A673 (cell line): ENCODE measurements at regions not wholly inside any gene's neighbourhood (a gene's known extent, or its start where the extent isn't known, plus 50 kb on each side); places are given as distances from the start of the nearest gene placed in this dataset.
"Not testable (repeated sequence)": the region's sequence is repeated elsewhere in the genome, so short reads cannot be mapped to it uniquely, and the experiment has no call there.

Experiments
- BruUV-seq: library from RNA; stranded (reverse); fragments of 400-500 nt; replicated peaks from 2 replicates; lab custom pipeline; 2021; lab: Mats Ljungman, UMichigan
- CTCF ChIA-PET: fragments of 300-600 bp; sonication (Branson Sonifier 250); formaldehyde crosslinking; loops from one replicate; lab custom pipeline; 2022; ENCODE audit warnings: antibody characterized with exemption; lab: Charles Lee
- POLR2A ChIA-PET: fragments of 300-600 bp; sonication (Branson Sonifier 250); formaldehyde crosslinking; loops from one replicate; lab custom pipeline; 2022; ENCODE audit warnings: antibody characterized with exemption; ENCODE audit not compliant: low non-redundant PET; lab: Charles Lee
- DNase-seq: peaks from one replicate; pipeline ENCODE4 v3.0.0-alpha.2; 2015; ENCODE audit warnings: low spot score
- H3K27ac ChIP-seq: fragments of 200-600 bp; sonication (generic); 2 replicates; pipeline ENCODE4 v1.5.1; 2016; ENCODE audit warnings: mixed run types, low read depth, mild to moderate bottlenecking, mixed read lengths, antibody characterized with exemption, low read length; ENCODE audit not compliant: poor library complexity, severe bottlenecking
- H3K27me3 ChIP-seq: fragments of 200-600 bp; sonication (generic); replicated peaks from 2 replicates; pipeline ENCODE4 v1.6.1; 2017; ENCODE audit warnings: mixed run types, low read depth, mild to moderate bottlenecking, mixed read lengths, antibody characterized with exemption, low read length; ENCODE audit not compliant: insufficient read depth, poor library complexity
- H3K36me3 ChIP-seq: fragments of 200-600 bp; sonication (generic); 2 replicates; pipeline ENCODE4 v1.6.1; 2016; ENCODE audit warnings: mixed run types, mild to moderate bottlenecking, mixed read lengths, antibody characterized with exemption, low read length; ENCODE audit not compliant: insufficient read depth, poor library complexity, severe bottlenecking
- H3K4me1 ChIP-seq: fragments of 200-600 bp; sonication (generic); 2 replicates; pipeline ENCODE4 v1.6.1; 2017; ENCODE audit warnings: mixed run types, mild to moderate bottlenecking, mixed read lengths, antibody characterized with exemption, low read length; ENCODE audit not compliant: insufficient read depth, poor library complexity, severe bottlenecking
- H3K4me3 ChIP-seq: fragments of 200-600 bp; sonication (generic); 2 replicates; pipeline ENCODE4 v1.5.1; 2016; ENCODE audit warnings: low read depth, mixed run types, mild to moderate bottlenecking, mixed read lengths, low read length; ENCODE audit not compliant: poor library complexity, severe bottlenecking
- H3K9me3 ChIP-seq: fragments of 200-600 bp; sonication (generic); 2 replicates; pipeline ENCODE4 v1.6.1; 2016; ENCODE audit warnings: mixed run types, low read depth, mild to moderate bottlenecking, mixed read lengths, antibody characterized with exemption, low read length; ENCODE audit not compliant: poor library complexity, severe bottlenecking
- EZH2 ChIP-seq: fragments of 200-600 bp; sonication (generic); IDR thresholded peaks from 2 replicates; pipeline ENCODE4 v1.6.1; 2017; ENCODE audit warnings: borderline replicate concordance, low read depth, mild to moderate bottlenecking, mixed read lengths, antibody characterized with exemption, low read length; ENCODE audit not compliant: poor library complexity, severe bottlenecking
- intact Hi-C: fragments of 100-400 bp; cut with micrococcal nuclease; formaldehyde crosslinking; loops from one replicate; pipeline ENCODE4 v1.10.0; 2022; ENCODE audit not compliant: unreplicated experiment
- TF ChIP-seq, protein P1 (sequence below): fragments of 300-800, 200-600 bp; sonication (generic); conservative IDR thresholded peaks from 2 replicates; pipeline ENCODE4 v1.5.1; 2017; ENCODE audit warnings: low read depth, mild to moderate bottlenecking, antibody characterized with exemption, low read length, moderate library complexity, mixed read lengths

- Histone ChIP-seq H3K36me3 (no peaks in the 10 kb centered on the region), H3K4me1 (no peaks in the 10 kb centered on the region), H3K4me3 (no peak overlapping the region), H3K9me3 (no peaks in the 10 kb centered on the region), H3K27ac (no peak overlapping the region), H3K27me3 (no peaks in the 10 kb centered on the region)
- no TSS peak for BruUV-seq
- ChIA-PET POLR2A (no interaction called here), CTCF (no interaction called here)
- intact Hi-C loops = no loop called here
- no peak for DNase-seq
- TF ChIP-seq EZH2 = no peak
- TF ChIP-seq, protein P1, sequence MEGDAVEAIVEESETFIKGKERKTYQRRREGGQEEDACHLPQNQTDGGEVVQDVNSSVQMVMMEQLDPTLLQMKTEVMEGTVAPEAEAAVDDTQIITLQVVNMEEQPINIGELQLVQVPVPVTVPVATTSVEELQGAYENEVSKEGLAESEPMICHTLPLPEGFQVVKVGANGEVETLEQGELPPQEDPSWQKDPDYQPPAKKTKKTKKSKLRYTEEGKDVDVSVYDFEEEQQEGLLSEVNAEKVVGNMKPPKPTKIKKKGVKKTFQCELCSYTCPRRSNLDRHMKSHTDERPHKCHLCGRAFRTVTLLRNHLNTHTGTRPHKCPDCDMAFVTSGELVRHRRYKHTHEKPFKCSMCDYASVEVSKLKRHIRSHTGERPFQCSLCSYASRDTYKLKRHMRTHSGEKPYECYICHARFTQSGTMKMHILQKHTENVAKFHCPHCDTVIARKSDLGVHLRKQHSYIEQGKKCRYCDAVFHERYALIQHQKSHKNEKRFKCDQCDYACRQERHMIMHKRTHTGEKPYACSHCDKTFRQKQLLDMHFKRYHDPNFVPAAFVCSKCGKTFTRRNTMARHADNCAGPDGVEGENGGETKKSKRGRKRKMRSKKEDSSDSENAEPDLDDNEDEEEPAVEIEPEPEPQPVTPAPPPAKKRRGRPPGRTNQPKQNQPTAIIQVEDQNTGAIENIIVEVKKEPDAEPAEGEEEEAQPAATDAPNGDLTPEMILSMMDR = no peak
Observed at GRCh38 chr14:57150449-57150848, 118.3 kb downstream of the EXOC5 start.

- Histone ChIP-seq H3K4me3 (no peak overlapping the region), H3K36me3 (no peaks in the 10 kb centered on the region), H3K4me1 (peaks cover 5% of the 10 kb centered on the region), H3K9me3 (no peaks in the 10 kb centered on the region), H3K27me3 (no peaks in the 10 kb centered on the region), H3K27ac (no peak overlapping the region)
- POLR2A ChIA-PET = no interaction called here
- DNase-seq = no peak
- CTCF ChIA-PET = no interaction called here
- no peak for TF ChIP-seq EZH2
- TF ChIP-seq, protein P1 = no peak
- intact Hi-C loops = no loop called here
- BruUV-seq = no TSS peak
Observed at GRCh38 chr14:57139173-57139572, 129.5 kb downstream of the EXOC5 start.

GRCh38 chr14:57136669-57137328 lies 131.9 kb downstream of the EXOC5 start:
- Histone ChIP-seq H3K4me1 (peaks cover 5% of the 10 kb centered on the region), H3K36me3 (no peaks in the 10 kb centered on the region), H3K9me3 (no peaks in the 10 kb centered on the region), H3K27ac (no peak overlapping the region), H3K27me3 (no peaks in the 10 kb centered on the region), H3K4me3 (no peak overlapping the region)
- intact Hi-C loops = no loop called here
- peak; percentile 12 for DNase-seq
- BruUV-seq = no TSS peak
- CTCF ChIA-PET = no interaction called here
- no peak for TF ChIP-seq EZH2
- TF ChIP-seq, protein P1 = no peak
- POLR2A ChIA-PET = no interaction called here

- BruUV-seq, H3K9me3 ChIP-seq, intact Hi-C loops, DNase-seq, H3K4me3 ChIP-seq, H3K27me3 ChIP-seq, POLR2A ChIA-PET, H3K36me3 ChIP-seq, CTCF ChIA-PET, H3K4me1 ChIP-seq, H3K27ac ChIP-seq: not testable (repeated sequence)
Observed at GRCh38 chr14:57127809-57128208, 140.9 kb downstream of the EXOC5 start.
